ENCODE measurements at regions not wholly inside any gene's neighbourhood (a gene's known extent, or its start where the extent isn't known, plus 50 kb on each side); places are given as distances from the start of the nearest gene placed in this dataset.

DNA sequence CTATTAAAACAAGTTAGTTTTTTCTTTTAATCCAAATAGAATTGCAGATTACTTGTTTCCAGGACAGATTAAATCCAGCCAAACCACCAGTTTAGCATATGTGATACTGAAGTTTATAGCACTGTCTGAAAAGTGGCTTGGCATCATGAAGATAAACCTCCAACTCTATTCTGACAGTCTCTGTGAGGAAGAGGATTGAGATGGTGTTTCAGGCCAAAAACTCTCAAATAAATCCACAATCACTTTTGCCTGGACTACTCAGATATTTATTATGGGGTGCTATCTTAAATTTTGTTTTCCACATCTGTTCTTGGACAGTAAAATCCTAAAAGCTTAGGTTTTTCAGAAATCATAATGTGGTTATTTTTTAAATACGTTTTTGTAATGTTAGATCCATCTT is 161.7 kb upstream of the SEMA3C start:
- no peak for TF ChIP-seq POLR2A (IDR thresholded peaks at IDR 0.05; ENCODE audit: low read depth, low read length)
- no peak for TF ChIP-seq POLR2AphosphoS5 (IDR thresholded peaks at IDR 0.05; ENCODE audit: low read depth, low read length)
- TF ChIP-seq SPI1 (IDR thresholded peaks at IDR 0.05; ENCODE audit: low read depth, low read length), result no peak
- TF ChIP-seq PAX5 (IDR thresholded peaks at IDR 0.05; ENCODE audit: insufficient read depth, low read length, severe bottlenecking), result no peak
